Testis (tissue), 2 donors: ENCODE measurements at regions not wholly inside any gene's neighbourhood (a gene's known extent, or its start where the extent isn't known, plus 50 kb on each side); places are given as distances from the start of the nearest gene placed in this dataset.

Source experiments
- CTCF ChIP-seq, 3 experiments: fragments of 450-650 bp in 2 of 3; fragments of 200-600 bp in 1 of 3; sonication (generic) in 1 of 3; IDR thresholded peaks; one replicate each; pipeline ENCODE4 v1.5.1; 2016 to 2019; ENCODE audit warnings: antibody characterized with exemption in 3 of 3, mild to moderate bottlenecking in 2 of 3, moderate library complexity in 1 of 3
- POLR2A ChIP-seq: fragments of 450-650 bp; IDR thresholded peaks from one replicate; pipeline ENCODE4 v1.6.1; 2017; ENCODE audit warnings: antibody characterized with exemption, mild to moderate bottlenecking, moderate library complexity

GRCh38 chr1:182113879-182114626 is 52.5 kb upstream of the ZNF648 start:
- TF ChIP-seq CTCF (IDR thresholded peaks at IDR 0.05) (no peak), POLR2A (no peak)
